ENCODE measurements at regions not wholly inside any gene's neighbourhood (a gene's known extent, or its start where the extent isn't known, plus 50 kb on each side); places are given as distances from the start of the nearest gene placed in this dataset.

DNA sequence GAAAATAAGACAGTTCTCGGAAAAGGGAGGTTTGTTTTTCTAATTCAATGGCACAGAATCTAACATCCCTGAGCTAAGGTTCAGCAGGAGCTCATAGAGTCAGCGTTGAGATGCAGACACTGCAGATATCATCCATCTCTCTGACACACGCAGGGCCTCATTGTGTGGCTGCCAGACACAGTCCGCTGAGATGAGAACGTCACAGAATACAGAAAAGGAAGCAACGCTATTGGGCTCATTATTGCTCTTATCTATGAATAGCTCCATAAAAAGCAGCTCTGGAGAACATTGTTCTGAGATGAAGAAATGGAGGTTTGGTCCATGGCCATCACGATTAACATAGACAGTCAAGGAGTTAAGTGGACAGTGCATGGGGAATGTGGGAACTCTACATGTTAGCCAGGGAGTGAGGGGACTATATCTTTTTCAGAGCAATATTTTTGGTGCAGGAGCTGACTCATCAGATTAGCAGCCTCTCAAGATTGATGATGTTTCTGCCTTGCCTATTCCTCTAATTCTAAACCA, 771.6 kb upstream of the CXADR start:
- CTCF ChIA-PET: no interaction called here
- no peak for DNase-seq (ENCODE audit: low spot score)
- Histone ChIP-seq H3K36me3 (ENCODE audit: insufficient read depth, low read length, poor library complexity, severe bottlenecking) (no peaks in the 10 kb centered on the region), H3K4me1 (ENCODE audit: insufficient read depth, low read length, poor library complexity, severe bottlenecking) (no peaks in the 10 kb centered on the region), H3K9me3 (ENCODE audit: low read depth, low read length, poor library complexity, severe bottlenecking) (peaks cover 24% of the 10 kb centered on the region), H3K27ac (ENCODE audit: low read depth, low read length, poor library complexity, severe bottlenecking) (no peak overlapping the region), H3K27me3 (replicated peaks; ENCODE audit: insufficient read depth, low read depth, low read length, poor library complexity) (no peaks in the 10 kb centered on the region), H3K4me3 (ENCODE audit: low read depth, low read length, poor library complexity, severe bottlenecking) (no peak overlapping the region)
- intact Hi-C loops (cut with micrococcal nuclease; ENCODE audit: unreplicated experiment): no loop called here
- TF ChIP-seq, protein P1, sequence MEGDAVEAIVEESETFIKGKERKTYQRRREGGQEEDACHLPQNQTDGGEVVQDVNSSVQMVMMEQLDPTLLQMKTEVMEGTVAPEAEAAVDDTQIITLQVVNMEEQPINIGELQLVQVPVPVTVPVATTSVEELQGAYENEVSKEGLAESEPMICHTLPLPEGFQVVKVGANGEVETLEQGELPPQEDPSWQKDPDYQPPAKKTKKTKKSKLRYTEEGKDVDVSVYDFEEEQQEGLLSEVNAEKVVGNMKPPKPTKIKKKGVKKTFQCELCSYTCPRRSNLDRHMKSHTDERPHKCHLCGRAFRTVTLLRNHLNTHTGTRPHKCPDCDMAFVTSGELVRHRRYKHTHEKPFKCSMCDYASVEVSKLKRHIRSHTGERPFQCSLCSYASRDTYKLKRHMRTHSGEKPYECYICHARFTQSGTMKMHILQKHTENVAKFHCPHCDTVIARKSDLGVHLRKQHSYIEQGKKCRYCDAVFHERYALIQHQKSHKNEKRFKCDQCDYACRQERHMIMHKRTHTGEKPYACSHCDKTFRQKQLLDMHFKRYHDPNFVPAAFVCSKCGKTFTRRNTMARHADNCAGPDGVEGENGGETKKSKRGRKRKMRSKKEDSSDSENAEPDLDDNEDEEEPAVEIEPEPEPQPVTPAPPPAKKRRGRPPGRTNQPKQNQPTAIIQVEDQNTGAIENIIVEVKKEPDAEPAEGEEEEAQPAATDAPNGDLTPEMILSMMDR (conservative IDR thresholded peaks at IDR 0.05; ENCODE audit: low read depth, low read length): no peak
- no peak for TF ChIP-seq EZH2 (IDR thresholded peaks at IDR 0.05; ENCODE audit: borderline replicate concordance, low read depth, low read length, poor library complexity, severe bottlenecking)
- POLR2A ChIA-PET (ENCODE audit: low non-redundant PET): no interaction called here
- BruUV-seq (replicated peaks): no TSS peak

DNA sequence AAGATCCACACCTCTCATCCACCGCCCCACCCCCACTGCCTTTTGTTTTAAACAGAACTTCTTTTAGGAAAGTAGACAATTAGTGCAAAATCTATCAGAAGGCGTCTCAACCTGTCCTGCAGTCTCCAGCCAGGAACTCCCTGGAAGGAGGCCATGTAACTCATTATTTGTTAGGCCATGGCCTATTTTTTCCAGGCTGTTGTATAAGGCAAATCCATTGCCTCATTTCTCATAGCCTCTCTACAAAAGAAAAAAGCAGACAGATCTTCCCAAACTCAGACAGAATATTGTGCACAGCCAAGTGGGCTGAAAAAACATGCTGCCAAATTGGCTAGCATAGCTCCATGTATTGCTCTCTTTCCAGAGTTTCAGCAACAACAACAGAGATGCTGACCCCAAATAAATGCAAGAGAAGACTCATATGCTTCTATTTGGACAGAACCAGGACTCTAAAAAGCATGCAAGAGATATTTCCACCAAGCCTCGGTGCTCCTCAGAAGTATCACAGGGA, 770.7 kb upstream of the CXADR start:
- intact Hi-C loops (cut with micrococcal nuclease; ENCODE audit: unreplicated experiment): no loop called here
- DNase-seq (ENCODE audit: low spot score): no peak
- CTCF ChIA-PET: no interaction called here
- Histone ChIP-seq H3K27me3 (replicated peaks; ENCODE audit: insufficient read depth, low read depth, low read length, poor library complexity) (no peaks in the 10 kb centered on the region), H3K4me3 (ENCODE audit: low read depth, low read length, poor library complexity, severe bottlenecking) (no peak overlapping the region), H3K27ac (ENCODE audit: low read depth, low read length, poor library complexity, severe bottlenecking) (no peak overlapping the region), H3K4me1 (ENCODE audit: insufficient read depth, low read length, poor library complexity, severe bottlenecking) (no peaks in the 10 kb centered on the region), H3K36me3 (ENCODE audit: insufficient read depth, low read length, poor library complexity, severe bottlenecking) (no peaks in the 10 kb centered on the region), H3K9me3 (ENCODE audit: low read depth, low read length, poor library complexity, severe bottlenecking) (peaks cover 28% of the 10 kb centered on the region)
- POLR2A ChIA-PET (ENCODE audit: low non-redundant PET): no interaction called here
- no peak for TF ChIP-seq EZH2 (IDR thresholded peaks at IDR 0.05; ENCODE audit: borderline replicate concordance, low read depth, low read length, poor library complexity, severe bottlenecking)
- TF ChIP-seq, protein P1 (conservative IDR thresholded peaks at IDR 0.05; ENCODE audit: low read depth, low read length): no peak
- no TSS peak for BruUV-seq (replicated peaks)

DNA sequence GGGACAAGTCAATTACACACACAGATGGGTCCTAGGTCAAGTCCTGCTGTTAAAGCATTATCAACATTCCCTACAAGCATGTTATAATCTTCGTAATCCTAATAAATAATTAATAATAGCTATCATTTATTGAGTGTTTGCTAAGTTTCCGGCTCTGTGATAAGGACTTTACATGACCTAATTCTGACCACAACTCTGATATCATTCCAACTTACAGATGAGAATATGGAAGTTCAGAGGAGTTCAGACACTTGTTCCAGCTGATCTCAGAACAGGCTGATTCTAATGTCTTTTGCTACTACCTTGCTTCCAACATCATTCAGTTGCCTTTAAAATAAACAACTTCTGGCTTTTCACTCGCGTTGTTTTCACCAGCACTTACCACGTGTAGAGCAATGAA, 770.1 kb upstream of the CXADR start:
- intact Hi-C loops (cut with micrococcal nuclease; ENCODE audit: unreplicated experiment): no loop called here
- Histone ChIP-seq H3K4me1 (ENCODE audit: insufficient read depth, low read length, poor library complexity, severe bottlenecking) (no peaks in the 10 kb centered on the region), H3K9me3 (ENCODE audit: low read depth, low read length, poor library complexity, severe bottlenecking) (peaks cover 28% of the 10 kb centered on the region), H3K27ac (ENCODE audit: low read depth, low read length, poor library complexity, severe bottlenecking) (no peak overlapping the region), H3K27me3 (replicated peaks; ENCODE audit: insufficient read depth, low read depth, low read length, poor library complexity) (no peaks in the 10 kb centered on the region), H3K36me3 (ENCODE audit: insufficient read depth, low read length, poor library complexity, severe bottlenecking) (no peaks in the 10 kb centered on the region), H3K4me3 (ENCODE audit: low read depth, low read length, poor library complexity, severe bottlenecking) (no peak overlapping the region)
- POLR2A ChIA-PET (ENCODE audit: low non-redundant PET): no interaction called here
- CTCF ChIA-PET: no interaction called here
- no peak for DNase-seq (ENCODE audit: low spot score)
- no TSS peak for BruUV-seq (replicated peaks)
- no peak for TF ChIP-seq EZH2 (IDR thresholded peaks at IDR 0.05; ENCODE audit: borderline replicate concordance, low read depth, low read length, poor library complexity, severe bottlenecking)
- TF ChIP-seq, protein P1 (conservative IDR thresholded peaks at IDR 0.05; ENCODE audit: low read depth, low read length): no peak

Measured in A673 (cell line).